COLO829 (cell line): ENCODE measurements at regions not wholly inside any gene's neighbourhood (a gene's known extent, or its start where the extent isn't known, plus 50 kb on each side); places are given as distances from the start of the nearest gene placed in this dataset.
A peak's percentile ranks its signal among the peaks of the same experiment; 100 is the strongest.
"Not testable (repeated sequence)": the region's sequence is repeated elsewhere in the genome, so short reads cannot be mapped to it uniquely, and the experiment has no call there.

Experiments used
- DNase-seq: peaks from one replicate; pipeline ENCODE4 v3.0.0; 2012; ENCODE audit warnings: low spot score

- DNase-seq, result not testable (repeated sequence)
Observed at GRCh38 chr9:85792057-85792456, 50.3 kb upstream of the AGTPBP1 start.

DNA sequence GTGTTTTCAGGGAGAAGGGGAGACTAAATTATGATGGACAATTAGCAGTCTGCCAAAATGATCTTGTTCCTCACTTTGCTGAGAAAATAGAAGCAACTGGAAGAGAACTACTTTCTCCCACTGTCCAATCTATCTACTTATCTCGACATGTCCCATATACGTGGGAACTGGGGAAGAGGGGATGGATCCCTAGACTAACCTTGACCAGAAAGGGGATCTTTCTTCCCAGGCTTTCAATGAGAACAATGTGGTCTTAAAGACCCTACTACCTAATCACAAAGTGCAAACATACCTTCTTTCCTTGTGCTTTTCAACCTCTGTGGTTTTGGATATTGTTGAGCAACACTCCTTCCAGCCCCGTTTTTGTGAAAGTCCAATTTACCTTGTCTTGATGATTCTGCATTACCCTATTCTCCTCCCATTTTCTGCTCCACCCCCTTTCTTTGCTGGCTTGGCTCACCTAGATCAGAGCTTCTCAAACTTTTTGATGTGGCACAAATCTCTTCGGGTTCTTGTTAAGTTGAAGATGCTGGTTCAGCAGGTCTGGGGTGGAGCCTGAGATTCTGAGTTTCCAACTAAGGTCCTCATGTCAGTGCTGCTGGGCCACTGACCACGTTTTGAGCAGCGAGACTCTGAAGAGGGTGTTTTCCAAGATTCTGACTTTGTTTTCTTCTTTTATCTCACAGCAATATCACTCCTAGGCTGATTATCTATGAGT lies 61.4 kb upstream of the AGTPBP1 start:
- DNase-seq, result not testable (repeated sequence)

GRCh38 chr9:85804847-85805133 lies 63.0 kb upstream of the AGTPBP1 start:
- DNase-seq, result not testable (repeated sequence)

GRCh38 chr9:85805134-85806005 lies 63.6 kb upstream of the AGTPBP1 start:
- peak; percentile 9 for DNase-seq

GRCh38 chr9:85808329-85808728 lies 66.6 kb upstream of the AGTPBP1 start:
- DNase-seq, result not testable (repeated sequence)

GRCh38 chr9:85813388-85813787 lies 71.6 kb upstream of the AGTPBP1 start:
- not testable (repeated sequence) for DNase-seq

GRCh38 chr9:85814800-85815199 lies 73.0 kb upstream of the AGTPBP1 start:
- not testable (repeated sequence) for DNase-seq

DNA sequence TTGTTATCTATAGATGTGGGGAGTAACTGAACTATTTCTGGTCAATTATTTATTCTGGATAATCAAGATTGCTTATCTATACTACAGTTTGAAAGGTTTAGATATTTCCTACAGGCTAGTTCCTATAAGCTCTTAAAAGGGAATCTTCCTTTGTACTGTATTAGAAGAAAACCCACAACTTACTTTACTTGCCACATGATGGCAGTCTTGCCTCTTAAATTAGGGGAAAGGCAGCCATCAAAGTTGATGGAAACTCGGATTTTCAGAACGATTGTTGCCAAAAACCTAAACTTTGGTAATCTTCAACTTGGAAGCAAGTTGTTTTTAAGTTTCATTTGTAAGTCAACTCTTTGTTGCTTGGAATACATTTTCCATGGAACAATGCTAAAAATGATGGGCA lies 77.2 kb upstream of the AGTPBP1 start:
- DNase-seq, result not testable (repeated sequence)

DNA sequence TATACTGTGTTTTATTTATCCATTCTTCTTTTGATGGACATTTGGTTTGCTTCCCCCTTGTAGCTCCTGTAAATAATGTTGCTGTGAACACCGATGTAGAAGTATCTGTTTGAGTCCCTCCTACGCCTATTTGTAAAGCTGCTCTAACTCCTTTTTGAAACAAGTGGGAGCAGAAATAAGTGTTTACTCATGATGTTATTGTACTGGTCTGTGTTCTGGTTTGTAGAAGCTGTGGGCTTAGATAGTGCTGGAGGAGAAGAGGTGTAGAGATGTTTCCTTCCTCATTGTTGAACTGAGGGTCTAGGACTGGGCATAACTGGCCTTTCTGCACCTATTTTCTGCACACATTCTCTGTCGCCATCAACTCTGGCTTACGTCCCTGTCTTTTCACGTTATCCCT lies 78.8 kb upstream of the AGTPBP1 start:
- not testable (repeated sequence) for DNase-seq

DNA sequence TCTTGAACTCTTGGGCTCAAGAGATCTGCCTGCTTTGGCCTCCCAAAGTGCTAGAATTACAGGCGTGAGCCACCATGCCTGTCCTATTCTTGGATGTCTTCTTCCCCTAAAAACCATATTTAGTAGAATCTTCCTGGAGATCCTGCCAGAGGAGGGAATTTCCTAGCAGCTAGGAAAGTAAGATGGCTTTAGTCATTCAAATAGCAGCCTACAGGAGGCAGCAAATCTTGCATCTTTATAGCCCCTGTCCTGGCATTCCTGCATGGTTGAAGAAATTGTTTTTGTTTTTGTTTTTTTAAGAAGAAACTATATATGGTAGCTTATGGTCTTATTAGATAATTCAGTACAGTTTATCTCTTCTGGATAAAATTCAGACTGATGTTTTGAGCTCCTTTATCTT lies 83.2 kb upstream of the AGTPBP1 start:
- DNase-seq, result peak; percentile 40

DNA sequence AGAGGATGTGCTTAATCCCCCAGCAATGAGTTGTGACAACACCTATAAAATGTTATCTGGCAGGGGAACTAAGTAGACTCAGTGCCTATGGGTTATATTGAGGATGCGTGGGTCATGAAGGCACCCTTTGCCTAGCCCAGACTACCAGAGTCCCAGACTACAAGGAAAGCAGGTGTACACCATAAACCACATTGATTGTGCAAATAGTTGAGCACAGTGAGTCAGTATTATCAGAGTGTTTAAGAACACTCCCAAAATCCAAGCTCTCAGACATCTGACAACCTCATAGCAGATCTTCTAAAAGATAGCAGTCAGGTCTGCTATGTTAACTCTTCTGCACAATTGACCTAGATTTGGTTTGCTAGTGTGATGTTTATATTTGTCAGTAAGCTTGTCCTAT lies 92.8 kb upstream of the AGTPBP1 start:
- DNase-seq, result not testable (repeated sequence)

DNA sequence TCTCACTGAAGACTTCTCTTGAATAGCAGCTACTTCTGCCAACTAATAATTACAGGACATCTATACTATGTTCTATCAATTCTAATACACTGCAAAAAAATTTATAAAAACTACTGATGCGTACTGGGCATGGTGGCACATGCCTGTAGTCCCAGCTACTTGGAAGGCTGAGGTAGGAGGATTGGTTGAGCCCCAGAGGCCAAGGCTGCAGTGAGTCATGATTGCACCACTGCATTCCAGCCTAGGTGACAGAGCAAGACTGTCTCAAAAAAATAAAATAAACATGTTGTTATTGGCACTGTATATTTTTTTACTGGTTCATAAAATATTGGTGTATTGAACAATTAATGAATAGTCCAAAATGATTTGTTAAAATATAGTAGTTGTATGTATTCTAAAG lies 97.0 kb upstream of the NAA35 start:
- not testable (repeated sequence) for DNase-seq

DNA sequence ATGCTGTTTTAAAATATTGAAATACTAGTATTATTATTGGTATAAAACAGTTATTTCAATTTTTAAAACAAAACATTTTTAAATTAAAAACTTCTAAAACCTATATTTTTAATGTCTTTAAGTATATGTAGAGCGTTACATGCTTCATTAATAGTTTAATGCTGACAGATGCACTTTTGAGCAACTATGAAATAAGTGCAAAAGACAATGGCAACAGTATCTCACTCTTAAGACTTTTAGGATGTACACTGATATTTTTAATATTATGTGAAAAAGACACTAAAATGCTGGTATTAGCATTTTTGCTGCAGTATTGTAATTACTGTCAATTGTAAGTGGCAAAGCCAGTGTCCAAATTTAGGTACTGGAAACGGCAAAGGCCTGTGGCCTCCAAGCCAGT lies 93.2 kb upstream of the NAA35 start:
- not testable (repeated sequence) for DNase-seq

DNA sequence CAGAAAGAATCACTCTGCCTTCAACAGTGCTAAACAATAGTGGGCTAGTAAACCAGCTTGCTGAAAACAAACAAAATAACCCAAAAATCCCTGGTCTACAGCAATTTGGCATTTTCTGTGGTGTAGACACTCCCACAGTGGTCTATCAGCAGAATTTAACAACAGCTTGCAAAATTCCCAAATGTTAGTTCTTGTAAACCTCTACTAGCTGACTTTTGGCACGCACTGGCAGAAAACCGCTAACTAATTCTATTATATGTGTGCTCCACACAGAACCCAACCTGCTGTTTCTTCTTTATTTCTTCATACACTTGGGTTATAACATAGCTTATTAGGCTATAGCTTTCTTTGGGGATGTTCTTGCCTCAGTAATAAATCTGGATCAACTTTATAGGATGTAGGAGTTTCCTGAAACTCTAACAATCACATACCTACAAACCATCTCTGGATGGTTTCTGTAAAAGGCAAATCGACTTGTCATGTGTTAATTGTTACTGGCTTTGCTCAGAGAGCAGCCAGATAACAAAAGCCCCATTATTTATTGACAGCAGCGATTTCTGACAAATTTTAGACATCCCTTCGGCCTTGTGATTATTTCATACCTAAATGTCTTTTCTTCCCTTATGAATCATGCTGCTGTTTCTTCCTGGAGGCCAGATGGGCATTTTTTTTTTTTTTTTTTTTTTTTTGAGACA lies 82.7 kb upstream of the NAA35 start:
- peak; percentile 89 for DNase-seq

DNA sequence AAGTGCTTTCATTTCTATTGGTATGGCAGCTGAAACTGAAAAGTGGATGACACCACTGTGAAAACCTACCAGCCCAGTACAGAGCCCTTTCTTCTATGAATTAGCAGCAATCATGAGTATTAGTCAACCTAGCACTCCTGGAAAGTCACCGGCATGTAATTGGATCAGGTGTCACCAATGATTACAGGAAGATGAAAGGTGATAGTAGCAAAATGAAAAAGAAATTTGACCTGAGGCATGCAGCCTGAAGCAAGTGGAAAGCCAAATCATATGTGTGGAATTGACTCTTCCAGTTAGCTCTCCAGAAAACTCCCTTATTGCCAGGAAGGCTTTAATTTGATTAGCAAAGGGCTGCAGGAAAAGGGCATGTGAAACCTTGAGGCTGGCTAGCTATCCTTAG lies 81.2 kb upstream of the NAA35 start:
- no peak for DNase-seq

DNA sequence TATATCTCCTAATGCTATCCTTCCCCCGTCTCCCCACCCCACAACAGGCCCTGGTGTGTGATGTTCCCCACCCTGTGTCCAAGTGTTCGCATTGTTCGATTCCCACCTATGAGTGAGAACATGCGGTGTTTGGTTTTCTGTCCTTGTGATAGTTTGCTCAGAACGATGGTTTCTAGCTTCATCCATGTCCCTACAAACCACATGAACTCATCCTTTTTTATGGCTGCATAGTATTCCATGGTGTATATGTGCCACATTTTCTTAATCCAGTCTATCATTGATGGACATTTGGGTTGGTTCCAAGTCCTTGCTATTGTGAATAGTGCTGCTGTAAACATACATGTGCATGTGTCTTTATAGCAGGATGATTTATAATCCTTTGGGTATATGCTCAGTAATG lies 79.1 kb upstream of the NAA35 start:
- DNase-seq, result not testable (repeated sequence)

- DNase-seq, result no peak
Observed at GRCh38 chr9:85863875-85864274, 77.1 kb upstream of the NAA35 start.

GRCh38 chr9:85871008-85871407 lies 69.9 kb upstream of the NAA35 start:
- DNase-seq, result no peak

DNA sequence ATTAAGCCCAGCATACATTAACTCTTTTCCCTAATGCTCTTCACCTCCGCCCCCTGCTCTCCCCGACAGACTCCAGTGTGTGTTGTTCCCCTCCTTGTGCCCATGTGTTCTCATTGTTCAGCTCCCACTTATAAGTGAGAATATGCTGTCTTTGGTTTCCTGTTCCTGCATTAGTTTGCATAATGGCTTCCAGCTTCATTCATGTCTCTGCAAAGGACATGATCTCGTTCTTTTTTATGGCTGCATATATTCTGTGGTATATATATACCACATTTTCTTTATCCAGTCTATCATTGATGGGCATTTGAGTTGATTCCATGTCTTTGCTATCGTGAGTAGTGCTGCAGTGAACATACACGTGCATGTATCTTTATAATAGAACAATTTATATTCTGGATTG lies 69.3 kb upstream of the NAA35 start:
- not testable (repeated sequence) for DNase-seq

GRCh38 chr9:85872463-85872862 lies 68.5 kb upstream of the NAA35 start:
- no peak for DNase-seq

GRCh38 chr9:85876628-85877027 lies 64.3 kb upstream of the NAA35 start:
- DNase-seq, result no peak

DNA sequence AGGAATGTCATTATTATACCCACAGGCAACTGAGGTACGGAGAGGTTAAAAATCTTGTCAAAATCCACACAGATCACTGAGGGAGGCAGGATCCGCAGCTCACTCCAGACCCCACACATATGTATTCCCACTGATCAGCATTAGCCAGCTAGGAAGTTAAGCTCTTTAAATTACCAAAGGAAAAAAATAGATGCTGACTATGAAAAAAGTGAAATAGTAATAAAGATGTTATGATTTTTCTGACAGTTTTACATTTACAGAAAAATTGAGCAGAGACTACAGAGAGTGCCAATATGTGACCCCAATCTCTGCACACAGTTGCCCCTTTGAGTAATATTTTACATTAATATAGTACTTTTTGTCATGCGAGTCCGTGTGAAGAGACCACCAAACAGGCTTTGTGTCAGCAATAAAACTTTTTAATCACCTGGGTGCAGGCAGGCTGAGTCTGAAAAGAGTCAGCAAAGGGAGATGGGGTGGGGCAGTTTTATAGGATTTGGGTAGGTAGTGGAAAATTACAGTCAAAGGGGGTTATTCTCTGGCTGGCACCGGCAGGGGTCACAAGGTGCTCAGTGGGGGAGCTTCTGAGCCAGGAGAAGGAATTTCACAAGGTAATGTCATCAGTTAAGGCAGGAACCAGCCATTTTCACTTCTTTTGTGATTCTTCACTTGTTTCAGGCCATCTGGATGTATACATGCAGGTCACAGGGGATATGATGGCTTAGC lies 61.9 kb upstream of the NAA35 start:
- not testable (repeated sequence) for DNase-seq
